Fibroblast of lung (primary cell): ENCODE measurements at regions not wholly inside any gene's neighbourhood (a gene's known extent, or its start where the extent isn't known, plus 50 kb on each side); places are given as distances from the start of the nearest gene placed in this dataset.

Source experiments
- DNase-seq, 2 donors: peaks; one replicate each; pipeline versions ENCODE4 v3.0.0 to v3.0.0-alpha.2; 2010; ENCODE audit warnings: low read depth in 2 of 2
- H2AFZ ChIP-seq: 2 replicates; pipeline ENCODE4 v1.5.1; 2012; ENCODE audit warnings: low read length, control low read depth, inconsistent platforms
- H3K27ac ChIP-seq: 2 replicates; pipeline ENCODE4 v1.5.1; 2011; ENCODE audit warnings: low read length, control low read depth; ENCODE audit not compliant: insufficient read depth
- H3K27me3 ChIP-seq: 2 replicates; pipeline ENCODE4 v1.5.1; 2011; ENCODE audit warnings: mild to moderate bottlenecking, low read length; ENCODE audit not compliant: control insufficient read depth, insufficient read depth
- H3K36me3 ChIP-seq: 2 replicates; pipeline ENCODE4 v1.5.1; 2011; ENCODE audit warnings: low read length; ENCODE audit not compliant: control insufficient read depth, insufficient read depth
- H3K4me1 ChIP-seq: 2 replicates; pipeline ENCODE4 v1.5.1; 2011; ENCODE audit warnings: low read length; ENCODE audit not compliant: control insufficient read depth, insufficient read depth; ENCODE audit errors: extremely low read depth
- H3K4me2 ChIP-seq: 2 replicates; pipeline ENCODE4 v1.5.1; 2011; ENCODE audit warnings: low read length, control low read depth; ENCODE audit not compliant: insufficient read depth; ENCODE audit errors: extremely low read depth
- H3K4me3 ChIP-seq, 4 experiments: fragments of 200-600 bp in 1 of 4; sonication (generic) in 1 of 4; replicated peaks in 1 of 4; 2 replicates each; pipeline ENCODE4 v1.5.1; 2011 to 2016; ENCODE audit warnings: low read length in 4 of 4, low read depth in 3 of 4, mild to moderate bottlenecking in 3 of 4, control low read depth in 2 of 4, inconsistent platforms in 1 of 4, mixed read lengths in 1 of 4; ENCODE audit not compliant: insufficient read depth in 1 of 4; ENCODE audit errors: control extremely low read depth in 1 of 4
- H3K79me2 ChIP-seq: 2 replicates; pipeline ENCODE4 v1.5.1; 2012; ENCODE audit warnings: mild to moderate bottlenecking, low read length, inconsistent platforms; ENCODE audit not compliant: control insufficient read depth, insufficient read depth
- H3K9ac ChIP-seq: 2 replicates; pipeline ENCODE4 v1.5.1; 2011; ENCODE audit warnings: mild to moderate bottlenecking, low read length, control low read depth; ENCODE audit not compliant: insufficient read depth
- H3K9me3 ChIP-seq: 2 replicates; pipeline ENCODE4 v1.5.1; 2012; ENCODE audit warnings: low read depth, low read length; ENCODE audit not compliant: control insufficient read depth, insufficient read depth
- H4K20me1 ChIP-seq: 2 replicates; pipeline ENCODE4 v1.5.1; 2011; ENCODE audit warnings: low read length; ENCODE audit not compliant: control insufficient read depth, insufficient read depth; ENCODE audit errors: extremely low read depth
- EZH2 ChIP-seq: IDR thresholded peaks from 2 replicates; pipeline ENCODE4 v1.5.1; 2012; ENCODE audit warnings: low read length, control low read depth, mild to moderate bottlenecking; ENCODE audit errors: missing control alignments
- TF ChIP-seq, protein P1 (sequence below), 2 donors: IDR thresholded peaks in 1 of 2; conservative IDR thresholded peaks in 1 of 2; 1 replicate in 1 of 2; 2 replicates in 1 of 2; pipeline ENCODE4 v1.5.1; 2011 to 2012; ENCODE audit warnings: low read length in 2 of 2, control low read depth in 1 of 2, inconsistent platforms in 1 of 2, low read depth in 1 of 2, mild to moderate bottlenecking in 1 of 2

DNA sequence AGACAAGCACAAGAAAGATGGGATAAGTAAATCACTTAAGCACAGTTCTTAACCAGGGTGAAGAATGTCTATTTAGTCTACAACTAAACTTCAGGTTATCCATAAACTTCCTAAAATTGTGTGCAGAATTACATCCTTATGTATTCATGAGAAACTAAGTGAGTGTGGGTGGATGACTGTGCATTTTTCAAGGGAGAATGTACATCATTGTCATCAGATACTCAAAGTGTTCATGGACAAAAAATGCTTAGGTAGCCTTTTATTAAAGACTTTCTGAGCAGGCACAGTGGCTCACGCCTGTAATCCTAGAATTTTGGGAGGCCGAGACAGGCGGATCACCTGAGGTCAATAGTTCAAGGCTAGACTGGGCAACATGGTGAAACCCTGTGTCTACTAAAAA is 2023.8 kb downstream of the LRRC4C start:
- Histone ChIP-seq H3K27me3 (no peaks in the 10 kb centered on the region), H3K4me2 (no peak overlapping the region), H3K27ac (no peak overlapping the region), H3K9me3 (no peaks in the 10 kb centered on the region), H3K79me2 (no peaks in the 10 kb centered on the region), H2AFZ (no peak overlapping the region), H3K4me3 (no peak overlapping the region), H3K4me1 (no peaks in the 10 kb centered on the region), H3K9ac (no peak overlapping the region), H3K36me3 (no peaks in the 10 kb centered on the region), H4K20me1 (no peaks in the 10 kb centered on the region)
- no peak for TF ChIP-seq EZH2
- TF ChIP-seq, protein P1, sequence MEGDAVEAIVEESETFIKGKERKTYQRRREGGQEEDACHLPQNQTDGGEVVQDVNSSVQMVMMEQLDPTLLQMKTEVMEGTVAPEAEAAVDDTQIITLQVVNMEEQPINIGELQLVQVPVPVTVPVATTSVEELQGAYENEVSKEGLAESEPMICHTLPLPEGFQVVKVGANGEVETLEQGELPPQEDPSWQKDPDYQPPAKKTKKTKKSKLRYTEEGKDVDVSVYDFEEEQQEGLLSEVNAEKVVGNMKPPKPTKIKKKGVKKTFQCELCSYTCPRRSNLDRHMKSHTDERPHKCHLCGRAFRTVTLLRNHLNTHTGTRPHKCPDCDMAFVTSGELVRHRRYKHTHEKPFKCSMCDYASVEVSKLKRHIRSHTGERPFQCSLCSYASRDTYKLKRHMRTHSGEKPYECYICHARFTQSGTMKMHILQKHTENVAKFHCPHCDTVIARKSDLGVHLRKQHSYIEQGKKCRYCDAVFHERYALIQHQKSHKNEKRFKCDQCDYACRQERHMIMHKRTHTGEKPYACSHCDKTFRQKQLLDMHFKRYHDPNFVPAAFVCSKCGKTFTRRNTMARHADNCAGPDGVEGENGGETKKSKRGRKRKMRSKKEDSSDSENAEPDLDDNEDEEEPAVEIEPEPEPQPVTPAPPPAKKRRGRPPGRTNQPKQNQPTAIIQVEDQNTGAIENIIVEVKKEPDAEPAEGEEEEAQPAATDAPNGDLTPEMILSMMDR (conservative IDR thresholded peaks at IDR 0.05 in 1 of 2, IDR thresholded peaks at IDR 0.05 in 1 of 2; ENCODE audit: low read depth in 1 of 2, low read length in 2 of 2) = no peak
- DNase-seq = no peak

DNA sequence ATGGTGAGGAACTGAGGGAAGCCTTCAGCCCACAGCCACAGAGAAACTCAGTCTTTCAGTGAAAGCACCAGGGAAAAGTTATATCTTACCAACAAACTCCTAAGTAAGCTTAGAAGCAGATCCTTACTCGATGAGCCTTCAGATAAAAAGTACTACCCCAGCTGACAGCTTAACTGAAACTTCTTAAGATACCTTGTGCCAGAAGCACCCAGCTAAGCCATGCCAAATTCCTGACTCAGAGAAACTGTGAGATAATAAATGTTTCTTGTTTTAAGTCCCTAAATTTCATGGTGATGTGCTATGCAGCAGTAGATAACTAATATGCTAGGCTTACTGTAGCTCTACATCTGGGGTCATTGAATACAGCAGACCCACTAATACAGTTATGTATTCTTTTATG is 2025.0 kb downstream of the LRRC4C start:
- Histone ChIP-seq H2AFZ (no peak overlapping the region), H3K4me2 (no peak overlapping the region), H3K9ac (no peak overlapping the region), H3K79me2 (no peaks in the 10 kb centered on the region), H3K27ac (no peak overlapping the region), H3K9me3 (no peaks in the 10 kb centered on the region), H3K27me3 (no peaks in the 10 kb centered on the region), H3K36me3 (no peaks in the 10 kb centered on the region), H4K20me1 (no peaks in the 10 kb centered on the region), H3K4me1 (no peaks in the 10 kb centered on the region), H3K4me3 (no peak overlapping the region)
- peak in 1 of 2 donors; percentile 6 for DNase-seq
- TF ChIP-seq, protein P1 (conservative IDR thresholded peaks at IDR 0.05 in 1 of 2, IDR thresholded peaks at IDR 0.05 in 1 of 2; ENCODE audit: low read depth in 1 of 2, low read length in 2 of 2) = no peak
- TF ChIP-seq EZH2 = no peak

DNA sequence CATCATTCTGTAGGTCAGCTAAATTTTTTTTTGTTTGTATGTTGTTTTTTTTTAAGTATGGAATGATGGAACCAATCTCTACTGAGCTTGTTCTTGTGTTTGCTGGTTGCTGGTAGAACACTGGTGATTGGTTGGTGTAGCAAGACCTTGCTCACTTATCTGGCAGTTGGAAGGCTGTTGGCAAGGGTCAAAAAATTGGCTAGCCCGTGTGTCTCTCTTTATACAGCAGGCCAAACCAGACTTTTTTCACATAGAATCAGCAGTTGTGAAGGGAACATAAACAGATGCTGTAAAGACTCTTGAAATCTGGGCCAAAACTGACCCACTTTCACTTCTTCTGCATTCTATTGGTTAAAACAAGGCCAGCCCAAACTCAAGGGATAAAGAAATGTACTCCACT is 2026.5 kb downstream of the LRRC4C start:
- no peak for TF ChIP-seq EZH2
- TF ChIP-seq, protein P1 (conservative IDR thresholded peaks at IDR 0.05 in 1 of 2, IDR thresholded peaks at IDR 0.05 in 1 of 2; ENCODE audit: low read depth in 1 of 2, low read length in 2 of 2) = no peak
- DNase-seq = no peak
- H3K4me2 ChIP-seq = no peak overlapping the region
- no peaks in the 10 kb centered on the region for H3K9me3 ChIP-seq
- no peaks in the 10 kb centered on the region for H3K79me2 ChIP-seq
- no peaks in the 10 kb centered on the region for H4K20me1 ChIP-seq
- no peaks in the 10 kb centered on the region for H3K36me3 ChIP-seq
- H3K27me3 ChIP-seq = no peaks in the 10 kb centered on the region
- no peak overlapping the region for H3K4me3 ChIP-seq
- H2AFZ ChIP-seq = no peak overlapping the region
- H3K27ac ChIP-seq = no peak overlapping the region
- H3K4me1 ChIP-seq = no peaks in the 10 kb centered on the region
- no peak overlapping the region for H3K9ac ChIP-seq
